Common myeloid progenitor, CD34-positive (primary cell): ENCODE measurements at regions not wholly inside any gene's neighbourhood (a gene's known extent, or its start where the extent isn't known, plus 50 kb on each side); places are given as distances from the start of the nearest gene placed in this dataset.
A peak's percentile ranks its signal among the peaks of the same experiment; 100 is the strongest.

Experiments
- CTCF ChIA-PET: fragments of 350-600 bp; sonication (Branson Sonifier 250); formaldehyde crosslinking; loops from one replicate; lab custom pipeline; 2021; ENCODE audit warnings: antibody characterized with exemption; lab: Charles Lee
- POLR2A ChIA-PET: fragments of 350-600 bp; sonication (Branson Sonifier 250); formaldehyde crosslinking; loops from one replicate; lab custom pipeline; 2021; ENCODE audit warnings: antibody characterized with exemption; lab: Charles Lee
- DNase-seq, 3 donors: peaks; one replicate each; pipeline versions ENCODE4 v3.0.0 to v3.0.0-alpha.2; 2013
- H3K27ac ChIP-seq, 2 experiments: 1 replicate in 1 of 2; 2 replicates in 1 of 2; pipeline ENCODE4 v1.7.0; 2013; ENCODE audit warnings: inconsistent platforms in 2 of 2, low read length in 2 of 2, mild to moderate bottlenecking in 2 of 2, low read depth in 1 of 2, moderate library complexity in 1 of 2; ENCODE audit not compliant: severe bottlenecking in 2 of 2, insufficient read depth in 1 of 2, poor library complexity in 1 of 2
- H3K27me3 ChIP-seq, 5 experiments: replicated peaks in 2 of 5; 1 replicate in 3 of 5; 2 replicates in 2 of 5; pipeline versions ENCODE4 v1.6.1 to v1.7.0; 2013; ENCODE audit warnings: low read length in 4 of 5, mild to moderate bottlenecking in 2 of 5, moderate library complexity in 2 of 5, inconsistent platforms in 1 of 5; ENCODE audit not compliant: insufficient read depth in 5 of 5, control insufficient read depth in 4 of 5
- H3K36me3 ChIP-seq, 4 experiments: 1 replicate in 2 of 4; 2 replicates in 2 of 4; pipeline versions ENCODE4 v1.6.1 to v1.7.0; 2013; ENCODE audit warnings: low read length in 3 of 4, control low read depth in 1 of 4, mild to moderate bottlenecking in 1 of 4; ENCODE audit not compliant: control insufficient read depth in 4 of 4, insufficient read depth in 4 of 4
- H3K4me1 ChIP-seq, 4 experiments: 1 replicate in 3 of 4; 2 replicates in 1 of 4; pipeline versions ENCODE4 v1.6.1 to v1.7.1; 2013; ENCODE audit warnings: low read length in 3 of 4, mild to moderate bottlenecking in 3 of 4, control low read depth in 1 of 4, inconsistent platforms in 1 of 4, moderate library complexity in 1 of 4; ENCODE audit not compliant: control insufficient read depth in 4 of 4, insufficient read depth in 4 of 4; ENCODE audit errors: control extremely low read depth in 1 of 4
- H3K4me3 ChIP-seq, 7 experiments: 1 replicate in 4 of 7; 2 replicates in 3 of 7; pipeline versions ENCODE4 v1.5.1 to v1.7.0; 2013; ENCODE audit warnings: mild to moderate bottlenecking in 7 of 7, low read length in 6 of 7, moderate library complexity in 6 of 7, inconsistent platforms in 2 of 7, low read depth in 2 of 7, control low read depth in 1 of 7; ENCODE audit not compliant: insufficient read depth in 4 of 7, control insufficient read depth in 1 of 7; ENCODE audit errors: extremely low read depth in 1 of 7
- H3K9me3 ChIP-seq, 5 experiments: 1 replicate in 4 of 5; 2 replicates in 1 of 5; pipeline versions ENCODE4 v1.6.1 to v1.7.1; 2013; ENCODE audit warnings: low read length in 4 of 5, mild to moderate bottlenecking in 2 of 5, inconsistent platforms in 1 of 5, low read depth in 1 of 5, moderate library complexity in 1 of 5; ENCODE audit not compliant: control insufficient read depth in 4 of 5, insufficient read depth in 2 of 5; ENCODE audit errors: control extremely low read depth in 1 of 5
- WGBS: methylation state at CpG from one replicate; pipeline ENCODE4 v1.1.5; 2013; ENCODE audit not compliant: insufficient coverage; 5-methylcytosine and 5-hydroxymethylcytosine counted together

- H3K27me3 ChIP-seq, result no peaks in the 10 kb centered on the region
- H3K4me3 ChIP-seq, result no peak overlapping the region
- POLR2A ChIA-PET, result no interaction called here
- 57% methylated on average over 2 of the region's 3 CpGs for WGBS
- DNase-seq, result no peak
- H3K36me3 ChIP-seq, result no peaks in the 10 kb centered on the region
- H3K4me1 ChIP-seq, result peaks cover 3 to 16% (median 12%) of the 10 kb centered on the region in 4 experiments
- no peaks in the 10 kb centered on the region for H3K9me3 ChIP-seq
- CTCF ChIA-PET, result interaction anchor here (0.9 kb wide), 1 partner anchor 44 kb away, joined by 3 read pairs; no protein-coding TSS in a partner anchor
- H3K27ac ChIP-seq, result no peak overlapping the region
These were observed 178.4 kb upstream of the SERP2 start for GRCh38 chr13:44195245-44195644.

DNA sequence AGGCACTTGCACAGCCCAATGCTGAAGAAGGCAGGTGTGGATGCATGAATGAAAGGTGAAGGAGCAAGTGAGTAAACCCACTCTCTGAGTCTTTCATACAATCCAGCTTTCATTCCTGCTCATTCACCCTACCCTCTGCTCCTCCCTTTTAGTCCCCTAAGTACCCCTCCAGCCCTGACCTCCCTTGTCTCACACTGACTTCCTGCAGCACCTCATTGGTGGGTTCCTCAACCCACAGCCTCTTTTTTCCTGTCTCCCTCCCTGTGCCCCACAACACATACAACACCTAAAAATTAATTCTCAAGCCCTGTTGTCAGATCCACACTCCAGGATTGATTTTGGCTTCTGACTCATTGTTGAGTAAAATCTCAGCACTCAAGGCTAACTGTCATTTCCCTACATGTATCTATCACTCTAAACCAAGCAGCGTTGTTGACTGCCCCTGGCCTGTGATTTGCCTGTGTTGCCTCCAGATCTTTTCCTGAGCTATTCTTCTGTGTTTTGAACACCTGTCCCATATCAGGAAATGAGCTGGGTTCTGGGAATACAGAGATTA, 177.3 kb upstream of the SERP2 start:
- H3K4me3 ChIP-seq, result no peak overlapping the region
- DNase-seq, result peak in 1 of 3 donors; percentile 22
- no peak overlapping the region for H3K27ac ChIP-seq
- 33% methylated on average over 1 of the region's 1 CpG for WGBS
- ChIA-PET POLR2A (no interaction called here), CTCF (interaction anchor here (0.9 to 1.3 kb wide), 2 partner anchors 37 to 43 kb away, joined by 3 read pairs; no protein-coding TSS in a partner anchor)
- H3K9me3 ChIP-seq, result no peaks in the 10 kb centered on the region
- H3K36me3 ChIP-seq, result no peaks in the 10 kb centered on the region
- H3K27me3 ChIP-seq, result no peaks in the 10 kb centered on the region
- H3K4me1 ChIP-seq, result peaks cover 3 to 16% (median 12%) of the 10 kb centered on the region in 4 experiments

GRCh38 chr13:44197791-44198770, 175.5 kb upstream of the SERP2 start:
- CTCF ChIA-PET, result interaction anchor here (1.1 to 1.5 kb wide), 3 partner anchors 11 to 35 kb away, joined by 3 to 4 read pairs (median 3); no protein-coding TSS in a partner anchor
- no peak overlapping the region for H3K4me3 ChIP-seq
- H3K27me3 ChIP-seq, result no peaks in the 10 kb centered on the region
- peak; percentile 6 to 47 (median 28) for DNase-seq
- 100% methylated on average over 1 of the region's 1 CpG for WGBS
- H3K9me3 ChIP-seq, result no peaks in the 10 kb centered on the region
- POLR2A ChIA-PET, result no interaction called here
- no peaks in the 10 kb centered on the region for H3K36me3 ChIP-seq
- peaks cover 3 to 16% (median 11%) of the 10 kb centered on the region in 4 experiments for H3K4me1 ChIP-seq
- H3K27ac ChIP-seq, result no peak overlapping the region

GRCh38 chr13:44198826-44199225, 174.8 kb upstream of the SERP2 start:
- no peaks in the 10 kb centered on the region for H3K27me3 ChIP-seq
- no peaks in the 10 kb centered on the region for H3K9me3 ChIP-seq
- H3K4me1 ChIP-seq, result peaks cover 0 to 16% (median 8%) of the 10 kb centered on the region in 4 experiments
- no peak overlapping the region for H3K27ac ChIP-seq
- WGBS, result 100% methylated on average over 1 of the region's 3 CpGs
- POLR2A ChIA-PET, result no interaction called here
- no peak for DNase-seq
- H3K4me3 ChIP-seq, result no peak overlapping the region
- CTCF ChIA-PET, result interaction anchor here (1.1 to 1.5 kb wide), 2 partner anchors 11 to 21 kb away, joined by 3 to 4 read pairs; no protein-coding TSS in a partner anchor
- H3K36me3 ChIP-seq, result no peaks in the 10 kb centered on the region

DNA sequence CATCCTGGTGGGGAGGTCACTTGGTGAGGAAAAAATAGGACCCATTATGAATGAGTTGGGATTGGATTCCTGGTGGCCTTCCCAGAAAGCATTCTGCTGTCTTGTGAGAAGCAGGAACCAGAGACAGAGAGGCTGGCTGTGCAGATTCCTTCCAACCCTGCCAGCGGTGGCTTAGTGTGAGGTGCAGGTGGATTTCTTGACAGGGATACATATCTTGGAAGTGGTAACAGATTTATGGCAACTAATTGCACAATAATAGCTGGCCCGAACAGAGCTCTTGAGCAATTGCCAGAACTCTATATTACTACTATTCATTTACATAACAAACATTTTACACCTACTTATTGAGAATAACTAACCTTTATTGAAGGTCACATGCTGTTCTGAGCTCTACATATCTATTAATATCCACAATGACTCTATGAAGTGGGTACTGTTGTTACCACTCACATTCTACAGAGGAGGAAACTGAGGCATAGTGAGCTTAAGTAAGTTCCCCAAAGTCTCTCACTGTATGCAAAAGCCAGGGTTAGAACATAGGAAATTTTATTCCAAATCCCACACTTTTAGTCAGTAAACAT, 173.9 kb upstream of the SERP2 start:
- Histone ChIP-seq H3K27me3 (no peaks in the 10 kb centered on the region), H3K27ac (no peak overlapping the region), H3K9me3 (no peaks in the 10 kb centered on the region), H3K36me3 (no peaks in the 10 kb centered on the region), H3K4me1 (peaks cover 0 to 16% (median 8%) of the 10 kb centered on the region in 4 experiments), H3K4me3 (no peak overlapping the region)
- DNase-seq, result no peak
- 100% methylated on average over 1 of the region's 2 CpGs for WGBS
- POLR2A ChIA-PET, result interaction anchor here (0.6 kb wide), 1 partner anchor 142 kb away, joined by 3 read pairs; no protein-coding TSS in a partner anchor
- CTCF ChIA-PET, result interaction anchor here (0.8 to 1.4 kb wide), 4 partner anchors 9 to 151 kb away, joined by 3 to 4 read pairs (median 4); no protein-coding TSS in a partner anchor

- ChIA-PET POLR2A (no interaction called here), CTCF (interaction anchor here (0.7 to 1.7 kb wide), 4 partner anchors 9 to 30 kb away, joined by 3 to 5 read pairs (median 4); no protein-coding TSS in a partner anchor)
- Histone ChIP-seq H3K27ac (no peak overlapping the region), H3K4me3 (no peak overlapping the region), H3K4me1 (peaks cover 3 to 9% (median 5%) of the 10 kb centered on the region in 4 experiments), H3K9me3 (peaks cover 0 to 4% (median 0%) of the 10 kb centered on the region in 5 experiments), H3K36me3 (no peaks in the 10 kb centered on the region), H3K27me3 (no peaks in the 10 kb centered on the region)
- DNase-seq, result peak; percentile 39 to 89 (median 85)
- 32% methylated on average over 3 of the region's 3 CpGs for WGBS
These were observed 167.2 kb upstream of the SERP2 start for GRCh38 chr13:44206434-44206833.
